ENCODE measurements at regions not wholly inside any gene's neighbourhood (a gene's known extent, or its start where the extent isn't known, plus 50 kb on each side); places are given as distances from the start of the nearest gene placed in this dataset.

DNA sequence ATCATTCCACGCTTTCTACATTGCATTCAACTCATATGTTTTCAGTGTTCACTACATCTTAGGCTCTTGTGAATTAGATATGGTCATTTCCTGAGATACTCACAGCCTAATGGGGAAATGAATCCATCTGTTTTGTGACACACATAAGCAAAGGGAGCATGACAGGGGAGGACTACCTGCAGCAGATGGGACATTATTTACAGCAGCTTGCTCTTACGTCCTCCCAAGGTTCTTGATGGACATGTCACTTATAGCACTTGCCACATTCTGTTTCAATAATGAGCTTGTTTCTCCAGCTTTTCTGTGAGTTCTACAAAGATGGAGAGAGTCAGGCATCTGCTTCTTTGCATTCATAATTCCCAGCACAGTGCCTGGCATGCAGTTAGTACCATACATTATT, 1509.6 kb upstream of the TMEM132C start:
- no peak for DNase-seq
- ChIA-PET POLR2A (no interaction called here), CTCF (interaction anchor here (5.4 kb wide), 1 partner anchor 10 kb away, joined by 34 read pairs; no protein-coding TSS in a partner anchor)
- Mint-ChIP-seq H3K9me3 (peaks cover 3% of the 10 kb centered on the region), H3K4me3 (no peak overlapping the region), H3K4me1 (ENCODE audit: low read depth) (peaks cover 3% of the 10 kb centered on the region), H3K27ac (no peak overlapping the region), H3K27me3 (no peaks in the 10 kb centered on the region), H3K36me3 (ENCODE audit: low read depth) (peaks cover 1% of the 10 kb centered on the region)
- intact Hi-C loops (cut with micrococcal nuclease): no loop called here
- no peak for ATAC-seq
- TF ChIP-seq, protein P1, sequence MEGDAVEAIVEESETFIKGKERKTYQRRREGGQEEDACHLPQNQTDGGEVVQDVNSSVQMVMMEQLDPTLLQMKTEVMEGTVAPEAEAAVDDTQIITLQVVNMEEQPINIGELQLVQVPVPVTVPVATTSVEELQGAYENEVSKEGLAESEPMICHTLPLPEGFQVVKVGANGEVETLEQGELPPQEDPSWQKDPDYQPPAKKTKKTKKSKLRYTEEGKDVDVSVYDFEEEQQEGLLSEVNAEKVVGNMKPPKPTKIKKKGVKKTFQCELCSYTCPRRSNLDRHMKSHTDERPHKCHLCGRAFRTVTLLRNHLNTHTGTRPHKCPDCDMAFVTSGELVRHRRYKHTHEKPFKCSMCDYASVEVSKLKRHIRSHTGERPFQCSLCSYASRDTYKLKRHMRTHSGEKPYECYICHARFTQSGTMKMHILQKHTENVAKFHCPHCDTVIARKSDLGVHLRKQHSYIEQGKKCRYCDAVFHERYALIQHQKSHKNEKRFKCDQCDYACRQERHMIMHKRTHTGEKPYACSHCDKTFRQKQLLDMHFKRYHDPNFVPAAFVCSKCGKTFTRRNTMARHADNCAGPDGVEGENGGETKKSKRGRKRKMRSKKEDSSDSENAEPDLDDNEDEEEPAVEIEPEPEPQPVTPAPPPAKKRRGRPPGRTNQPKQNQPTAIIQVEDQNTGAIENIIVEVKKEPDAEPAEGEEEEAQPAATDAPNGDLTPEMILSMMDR (IDR thresholded peaks at IDR 0.05): no peak

DNA sequence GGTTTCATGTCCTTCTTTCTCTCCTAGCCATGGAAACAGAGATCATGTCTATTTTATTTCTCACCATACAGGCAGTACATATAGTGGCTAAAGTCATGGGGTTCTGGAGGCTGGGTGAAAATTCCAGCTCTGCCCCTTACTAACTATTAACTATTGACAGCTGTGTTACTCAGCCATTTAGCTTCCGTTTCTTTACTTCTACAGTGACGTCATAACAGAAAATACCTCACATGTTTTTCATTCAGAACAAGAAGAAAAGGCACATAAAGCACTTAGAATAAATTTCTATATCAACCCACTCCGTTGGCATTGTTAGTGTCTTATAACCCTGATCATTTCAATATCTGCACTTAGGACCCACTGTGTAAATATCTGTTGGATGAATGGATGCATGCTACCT, 1506.9 kb upstream of the TMEM132C start:
- CTCF ChIA-PET: interaction anchor here (5.4 kb wide), 1 partner anchor 12 kb away, joined by 34 read pairs; no protein-coding TSS in a partner anchor
- no peak for DNase-seq

DNA sequence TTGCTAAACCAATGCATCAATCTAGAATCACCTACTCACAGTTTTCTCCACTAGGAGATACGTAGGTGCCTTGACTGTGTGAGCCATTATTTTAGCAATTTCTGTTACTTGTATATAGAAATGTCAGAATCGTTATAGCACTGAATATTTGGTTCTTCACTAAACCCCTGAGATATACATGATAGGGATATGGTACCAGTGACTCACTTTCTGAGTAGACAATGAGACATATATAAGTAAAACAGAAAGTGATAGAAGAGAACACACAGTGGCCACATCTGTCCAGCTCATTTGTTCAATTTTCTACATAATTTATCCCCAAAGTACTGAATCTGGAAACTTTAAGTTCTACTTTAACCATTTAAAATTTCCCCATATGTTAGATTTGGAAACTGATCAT, 1505.5 kb upstream of the TMEM132C start:
- H3K27me3 Mint-ChIP-seq: no peaks in the 10 kb centered on the region
- TF ChIP-seq, protein P1 (IDR thresholded peaks at IDR 0.05): no peak
- ChIA-PET POLR2A (no interaction called here), CTCF (interaction anchor here (1.2 kb wide), 1 partner anchor 14 kb away, joined by 3 read pairs; no protein-coding TSS in a partner anchor)
- H3K27ac Mint-ChIP-seq: peak overlapping the region; percentile 56
- H3K4me3 Mint-ChIP-seq: no peak overlapping the region
- peaks cover 22% of the 10 kb centered on the region for H3K36me3 Mint-ChIP-seq (ENCODE audit: low read depth)
- peaks cover 21% of the 10 kb centered on the region for H3K9me3 Mint-ChIP-seq
- intact Hi-C loops (cut with micrococcal nuclease): no loop called here
- peaks cover 3% of the 10 kb centered on the region for H3K4me1 Mint-ChIP-seq (ENCODE audit: low read depth)
- DNase-seq (no peak), ATAC-seq (peak; percentile 80)

More for the DNA sequence above, 1506.9 kb upstream of the TMEM132C start:
- H3K4me3 Mint-ChIP-seq: no peak overlapping the region
- H3K27ac Mint-ChIP-seq: no peak overlapping the region
- peaks cover 3% of the 10 kb centered on the region for H3K4me1 Mint-ChIP-seq (ENCODE audit: low read depth)
- intact Hi-C loops (cut with micrococcal nuclease): no loop called here
- peaks cover 21% of the 10 kb centered on the region for H3K9me3 Mint-ChIP-seq
- POLR2A ChIA-PET: no interaction called here
- ATAC-seq: no peak
- H3K36me3 Mint-ChIP-seq (ENCODE audit: low read depth): peaks cover 21% of the 10 kb centered on the region
- TF ChIP-seq, protein P1 (IDR thresholded peaks at IDR 0.05): no peak
- no peaks in the 10 kb centered on the region for H3K27me3 Mint-ChIP-seq

DNA sequence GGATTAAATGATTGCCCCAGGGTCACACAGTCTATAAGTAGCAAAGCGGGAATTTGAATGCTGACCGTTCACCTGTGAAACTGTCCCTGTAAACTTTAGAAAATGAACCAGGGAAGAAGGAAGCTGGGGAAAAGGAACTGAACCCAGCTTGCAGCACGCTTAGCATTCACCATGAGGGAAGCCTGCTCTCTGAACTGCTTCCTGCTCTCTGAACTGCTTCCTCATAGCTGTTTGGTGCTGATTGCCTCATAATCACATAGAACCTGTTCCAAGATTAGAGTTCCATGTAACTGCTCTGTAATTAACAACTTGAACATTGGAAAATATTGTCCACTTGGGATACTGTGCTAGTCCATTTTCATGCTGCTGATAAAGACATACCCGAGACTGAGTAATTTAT, 1504.8 kb upstream of the TMEM132C start:
- Mint-ChIP-seq H3K36me3 (ENCODE audit: low read depth) (peaks cover 26% of the 10 kb centered on the region), H3K4me1 (ENCODE audit: low read depth) (peaks cover 3% of the 10 kb centered on the region), H3K27ac (peak overlapping the region; percentile 30), H3K9me3 (peaks cover 25% of the 10 kb centered on the region), H3K27me3 (no peaks in the 10 kb centered on the region), H3K4me3 (no peak overlapping the region)
- intact Hi-C loops (cut with micrococcal nuclease): no loop called here
- ChIA-PET POLR2A (no interaction called here), CTCF (interaction anchor here (1.0 kb wide), 1 partner anchor 15 kb away, joined by 3 read pairs; no protein-coding TSS in a partner anchor)
- no peak for DNase-seq
- TF ChIP-seq, protein P1 (IDR thresholded peaks at IDR 0.05): no peak
- no peak for ATAC-seq

DNA sequence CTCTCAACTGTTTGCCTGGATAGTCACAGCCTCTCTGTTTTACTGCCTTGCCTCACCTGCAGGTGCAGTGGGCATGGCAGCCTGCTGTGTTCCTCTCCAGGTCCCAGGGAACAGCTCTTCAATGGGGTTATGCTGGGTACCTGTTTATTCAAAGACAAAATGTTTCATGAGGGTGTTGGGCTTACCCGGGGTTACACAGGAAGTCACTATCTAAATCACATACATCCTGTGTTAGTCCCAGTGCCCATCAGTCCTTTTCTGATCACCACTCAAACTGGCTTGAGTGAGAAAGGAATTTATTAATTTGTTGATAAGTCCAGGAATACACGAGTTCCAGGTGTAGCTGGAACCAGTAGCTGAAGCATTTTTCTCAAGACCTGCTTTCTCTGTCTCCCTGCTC, 1503.6 kb upstream of the TMEM132C start:
- H3K36me3 Mint-ChIP-seq (ENCODE audit: low read depth): peaks cover 27% of the 10 kb centered on the region
- POLR2A ChIA-PET: no interaction called here
- intact Hi-C loops (cut with micrococcal nuclease): no loop called here

More for the DNA sequence above, 1503.6 kb upstream of the TMEM132C start:
- CTCF ChIA-PET: interaction anchor here (2.3 kb wide), 1 partner anchor 16 kb away, joined by 6 read pairs; no protein-coding TSS in a partner anchor
- Mint-ChIP-seq H3K27ac (no peak overlapping the region), H3K27me3 (no peaks in the 10 kb centered on the region), H3K9me3 (peaks cover 27% of the 10 kb centered on the region), H3K4me1 (ENCODE audit: low read depth) (peaks cover 5% of the 10 kb centered on the region), H3K4me3 (no peak overlapping the region)
- ATAC-seq: no peak
- TF ChIP-seq, protein P1 (IDR thresholded peaks at IDR 0.05): no peak
- DNase-seq: no peak
